ENCODE measurements at regions not wholly inside any gene's neighbourhood (a gene's known extent, or its start where the extent isn't known, plus 50 kb on each side); places are given as distances from the start of the nearest gene placed in this dataset.

DNA sequence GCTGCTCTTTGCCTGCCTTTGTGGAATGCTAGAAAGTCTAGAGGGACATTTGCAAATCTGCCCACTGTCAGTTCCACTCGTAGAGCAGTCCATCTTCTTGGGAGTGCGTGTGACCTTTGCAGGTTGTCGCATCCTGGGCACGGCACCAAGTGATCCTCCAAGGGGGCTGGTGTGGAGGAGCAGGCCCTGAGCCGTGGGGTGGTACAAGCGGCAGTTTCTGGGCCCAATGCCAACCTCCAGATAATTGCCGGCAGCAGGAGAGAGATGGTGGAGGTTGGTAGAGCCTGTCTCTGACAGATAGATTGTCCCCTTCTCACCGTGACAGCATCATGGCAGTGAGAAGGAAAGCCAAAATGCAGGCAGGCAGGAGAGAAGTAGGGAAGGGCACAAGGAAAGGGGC, 150.7 kb upstream of the SLC14A2 start:
- TF ChIP-seq CTCF (IDR thresholded peaks at IDR 0.05; ENCODE audit: low read depth, low read length) (no peak), POLR2A (IDR thresholded peaks at IDR 0.05; ENCODE audit: extremely low read depth, insufficient read length) (no peak)
- TF ChIP-seq, protein P1, sequence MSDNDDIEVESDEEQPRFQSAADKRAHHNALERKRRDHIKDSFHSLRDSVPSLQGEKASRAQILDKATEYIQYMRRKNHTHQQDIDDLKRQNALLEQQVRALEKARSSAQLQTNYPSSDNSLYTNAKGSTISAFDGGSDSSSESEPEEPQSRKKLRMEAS (IDR thresholded peaks at IDR 0.05; ENCODE audit: low read depth, low read length), result no peak
